ENCODE measurements at regions not wholly inside any gene's neighbourhood (a gene's known extent, or its start where the extent isn't known, plus 50 kb on each side); places are given as distances from the start of the nearest gene placed in this dataset.
A peak's percentile ranks its signal among the peaks of the same experiment; 100 is the strongest.

DNA sequence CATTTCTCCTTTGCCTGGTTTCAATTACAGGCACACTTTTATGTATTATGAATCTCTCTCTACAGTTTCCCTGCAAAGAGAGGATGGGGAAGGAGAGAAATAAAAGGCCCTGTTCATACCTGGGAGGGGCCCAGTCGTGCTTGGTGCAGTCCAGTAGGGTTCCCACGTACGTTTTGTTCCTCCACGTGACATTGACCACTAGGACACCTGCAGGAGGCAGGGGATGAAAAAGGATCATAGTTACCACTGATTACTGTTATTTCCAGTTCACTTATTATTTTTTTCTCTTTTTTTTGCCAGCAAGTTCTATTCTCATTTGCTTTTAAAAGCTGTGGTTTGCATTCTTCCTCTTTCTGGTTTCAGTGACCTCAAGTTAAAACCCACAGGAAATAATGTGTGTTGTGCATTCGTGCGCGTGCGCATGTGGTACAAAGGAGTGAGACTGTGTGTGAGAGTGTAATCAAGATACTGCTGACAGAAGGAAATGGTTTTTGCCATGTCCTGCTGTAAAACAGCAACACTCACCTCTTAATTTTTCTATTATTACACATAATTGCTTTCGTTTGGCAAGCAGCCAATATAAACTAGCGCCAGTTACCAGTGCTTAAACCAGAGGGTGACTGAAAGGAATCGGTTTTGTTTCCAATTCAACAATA lies 96.8 kb downstream of the ZNF608 start:
- peak; percentile 78; the same call in 1 of the 2 replicates for TF ChIP-seq SIN3A (IDR thresholded peaks at IDR 0.05; ENCODE audit: borderline replicate concordance, insufficient read depth, low read length)
- TF ChIP-seq TAF1 (IDR thresholded peaks at IDR 0.05; ENCODE audit: borderline replicate concordance, insufficient read depth, low read length), result no peak
- TF ChIP-seq, protein P1, sequence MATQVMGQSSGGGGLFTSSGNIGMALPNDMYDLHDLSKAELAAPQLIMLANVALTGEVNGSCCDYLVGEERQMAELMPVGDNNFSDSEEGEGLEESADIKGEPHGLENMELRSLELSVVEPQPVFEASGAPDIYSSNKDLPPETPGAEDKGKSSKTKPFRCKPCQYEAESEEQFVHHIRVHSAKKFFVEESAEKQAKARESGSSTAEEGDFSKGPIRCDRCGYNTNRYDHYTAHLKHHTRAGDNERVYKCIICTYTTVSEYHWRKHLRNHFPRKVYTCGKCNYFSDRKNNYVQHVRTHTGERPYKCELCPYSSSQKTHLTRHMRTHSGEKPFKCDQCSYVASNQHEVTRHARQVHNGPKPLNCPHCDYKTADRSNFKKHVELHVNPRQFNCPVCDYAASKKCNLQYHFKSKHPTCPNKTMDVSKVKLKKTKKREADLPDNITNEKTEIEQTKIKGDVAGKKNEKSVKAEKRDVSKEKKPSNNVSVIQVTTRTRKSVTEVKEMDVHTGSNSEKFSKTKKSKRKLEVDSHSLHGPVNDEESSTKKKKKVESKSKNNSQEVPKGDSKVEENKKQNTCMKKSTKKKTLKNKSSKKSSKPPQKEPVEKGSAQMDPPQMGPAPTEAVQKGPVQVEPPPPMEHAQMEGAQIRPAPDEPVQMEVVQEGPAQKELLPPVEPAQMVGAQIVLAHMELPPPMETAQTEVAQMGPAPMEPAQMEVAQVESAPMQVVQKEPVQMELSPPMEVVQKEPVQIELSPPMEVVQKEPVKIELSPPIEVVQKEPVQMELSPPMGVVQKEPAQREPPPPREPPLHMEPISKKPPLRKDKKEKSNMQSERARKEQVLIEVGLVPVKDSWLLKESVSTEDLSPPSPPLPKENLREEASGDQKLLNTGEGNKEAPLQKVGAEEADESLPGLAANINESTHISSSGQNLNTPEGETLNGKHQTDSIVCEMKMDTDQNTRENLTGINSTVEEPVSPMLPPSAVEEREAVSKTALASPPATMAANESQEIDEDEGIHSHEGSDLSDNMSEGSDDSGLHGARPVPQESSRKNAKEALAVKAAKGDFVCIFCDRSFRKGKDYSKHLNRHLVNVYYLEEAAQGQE (IDR thresholded peaks at IDR 0.05; ENCODE audit: insufficient read depth in 1 of 2, low read depth in 2 of 2, low read length in 2 of 2), result no peak; a peak in 1 of 4 replicates
